Upper lobe of left lung (tissue), 4 donors: ENCODE measurements at regions not wholly inside any gene's neighbourhood (a gene's known extent, or its start where the extent isn't known, plus 50 kb on each side); places are given as distances from the start of the nearest gene placed in this dataset.

Experiments used
- EP300 ChIP-seq, 4 donors: sonication (generic); formaldehyde crosslinking; IDR thresholded peaks; one replicate each; pipeline ENCODE4 v1.5.1; 2017; ENCODE audit warnings: antibody characterized with exemption in 4 of 4, control low read depth in 2 of 4
- POLR2AphosphoS5 ChIP-seq, 2 donors: sonication (generic); formaldehyde crosslinking; IDR thresholded peaks; one replicate each; pipeline ENCODE4 v1.5.1; 2017; ENCODE audit warnings: antibody characterized with exemption in 2 of 2
- TF ChIP-seq, protein P1 (sequence below), 6 experiments: fragments of 450-650 bp in 4 of 6; fragments of 200-600 bp in 2 of 6; sonication (generic) in 2 of 6; IDR thresholded peaks; one replicate each; pipeline ENCODE4 v1.5.1; 2016 to 2019; ENCODE audit warnings: antibody characterized with exemption in 6 of 6

DNA sequence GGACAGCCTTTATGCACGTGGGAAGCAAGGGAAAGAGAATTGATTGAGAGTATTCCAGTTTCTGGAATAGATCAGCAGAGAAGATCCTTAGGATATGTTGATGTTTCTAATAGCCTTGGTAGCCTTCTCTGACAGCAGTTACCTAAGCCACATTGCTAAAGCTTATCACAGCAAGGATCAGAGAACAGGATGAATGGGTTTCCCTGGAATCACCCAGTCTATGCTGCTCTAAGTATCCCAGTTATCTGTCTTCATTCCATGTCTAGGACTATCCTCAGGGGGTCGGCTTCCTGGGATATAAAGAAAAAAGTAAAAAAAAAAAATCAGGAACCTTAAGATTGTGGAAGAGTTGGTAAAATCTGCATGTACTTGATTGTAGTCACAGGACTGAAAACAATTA, 352.0 kb upstream of the AKR1E2 start:
- no peak for TF ChIP-seq POLR2AphosphoS5 (IDR thresholded peaks at IDR 0.05)
- TF ChIP-seq, protein P1, sequence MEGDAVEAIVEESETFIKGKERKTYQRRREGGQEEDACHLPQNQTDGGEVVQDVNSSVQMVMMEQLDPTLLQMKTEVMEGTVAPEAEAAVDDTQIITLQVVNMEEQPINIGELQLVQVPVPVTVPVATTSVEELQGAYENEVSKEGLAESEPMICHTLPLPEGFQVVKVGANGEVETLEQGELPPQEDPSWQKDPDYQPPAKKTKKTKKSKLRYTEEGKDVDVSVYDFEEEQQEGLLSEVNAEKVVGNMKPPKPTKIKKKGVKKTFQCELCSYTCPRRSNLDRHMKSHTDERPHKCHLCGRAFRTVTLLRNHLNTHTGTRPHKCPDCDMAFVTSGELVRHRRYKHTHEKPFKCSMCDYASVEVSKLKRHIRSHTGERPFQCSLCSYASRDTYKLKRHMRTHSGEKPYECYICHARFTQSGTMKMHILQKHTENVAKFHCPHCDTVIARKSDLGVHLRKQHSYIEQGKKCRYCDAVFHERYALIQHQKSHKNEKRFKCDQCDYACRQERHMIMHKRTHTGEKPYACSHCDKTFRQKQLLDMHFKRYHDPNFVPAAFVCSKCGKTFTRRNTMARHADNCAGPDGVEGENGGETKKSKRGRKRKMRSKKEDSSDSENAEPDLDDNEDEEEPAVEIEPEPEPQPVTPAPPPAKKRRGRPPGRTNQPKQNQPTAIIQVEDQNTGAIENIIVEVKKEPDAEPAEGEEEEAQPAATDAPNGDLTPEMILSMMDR (IDR thresholded peaks at IDR 0.05): no peak
- TF ChIP-seq EP300 (IDR thresholded peaks at IDR 0.05): no peak
